ENCODE measurements at regions not wholly inside any gene's neighbourhood (a gene's known extent, or its start where the extent isn't known, plus 50 kb on each side); places are given as distances from the start of the nearest gene placed in this dataset.

GRCh38 chr7:98697485-98698240 lies 80.6 kb downstream of the NPTX2 start:
- WGBS, 2 donors = 82 to 92% methylated on average over 9 of the region's 9 CpGs
- no peak overlapping the region for H3K27ac ChIP-seq
- ATAC-seq (ENCODE audit: low FRiP score in 2 of 2) (no peak), DNase-seq (no peak)
- H3K36me3 ChIP-seq = no peaks in the 10 kb centered on the region
- H3K27me3 ChIP-seq = no peaks in the 10 kb centered on the region
- H3K4me3 ChIP-seq = no peak overlapping the region
- TF ChIP-seq POLR2AphosphoS5 (IDR thresholded peaks at IDR 0.05) (no peak), EP300 (IDR thresholded peaks at IDR 0.05) (no peak), POLR2A (IDR thresholded peaks at IDR 0.05) (no peak), CTCF (IDR thresholded peaks at IDR 0.05) (no peak)
- H3K9me3 ChIP-seq = peaks cover 0 to 21% (median 0%) of the 10 kb centered on the region in 4 donors
- H3K4me1 ChIP-seq = no peaks in the 10 kb centered on the region

DNA sequence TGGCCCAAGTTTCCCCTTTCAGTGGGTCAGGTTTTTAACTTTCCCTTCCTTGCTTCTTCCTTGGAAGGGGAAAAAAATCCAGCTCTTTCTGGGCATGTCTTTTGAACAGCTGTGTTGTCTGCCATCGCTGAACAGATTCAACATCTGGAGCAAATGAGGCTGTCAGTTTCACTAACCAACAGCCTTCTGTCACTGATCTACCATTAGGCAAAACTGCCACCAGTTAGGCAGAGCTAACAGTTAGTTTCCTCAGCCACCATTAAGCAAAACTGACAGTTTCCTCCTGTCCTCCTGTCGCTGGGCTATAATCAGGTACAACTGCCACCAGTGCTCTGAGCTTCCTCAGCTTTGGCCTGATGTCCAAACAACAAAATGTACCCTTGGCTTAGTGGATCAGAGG lies 81.9 kb downstream of the NPTX2 start:
- H3K27me3 ChIP-seq = no peaks in the 10 kb centered on the region
- DNase-seq (no peak), ATAC-seq (ENCODE audit: low FRiP score in 2 of 2) (no peak)
- no peaks in the 10 kb centered on the region for H3K36me3 ChIP-seq
- no peaks in the 10 kb centered on the region for H3K4me1 ChIP-seq
- TF ChIP-seq CTCF (IDR thresholded peaks at IDR 0.05) (no peak), EP300 (IDR thresholded peaks at IDR 0.05) (no peak), POLR2A (IDR thresholded peaks at IDR 0.05) (no peak), POLR2AphosphoS5 (IDR thresholded peaks at IDR 0.05) (no peak)
- H3K27ac ChIP-seq = no peak overlapping the region
- WGBS, 2 donors = 57 to 78% methylated on average over 2 of the region's 2 CpGs
- peaks cover 0 to 10% (median 0%) of the 10 kb centered on the region in 4 donors for H3K9me3 ChIP-seq
- H3K4me3 ChIP-seq = no peak overlapping the region

- 66 to 68% methylated on average over 3 of the region's 3 CpGs for WGBS, 2 donors
- Histone ChIP-seq H3K9me3 (peaks cover 0 to 10% (median 0%) of the 10 kb centered on the region in 4 donors), H3K4me1 (no peaks in the 10 kb centered on the region), H3K4me3 (no peak overlapping the region), H3K27ac (no peak overlapping the region), H3K36me3 (no peaks in the 10 kb centered on the region), H3K27me3 (no peaks in the 10 kb centered on the region)
- no peak for DNase-seq
- no peak for ATAC-seq (ENCODE audit: low FRiP score in 2 of 2)
- TF ChIP-seq POLR2AphosphoS5 (IDR thresholded peaks at IDR 0.05) (no peak), EP300 (IDR thresholded peaks at IDR 0.05) (no peak), POLR2A (IDR thresholded peaks at IDR 0.05) (no peak), CTCF (IDR thresholded peaks at IDR 0.05) (no peak)
Observed at GRCh38 chr7:98700533-98700932, 83.4 kb downstream of the NPTX2 start.

DNA sequence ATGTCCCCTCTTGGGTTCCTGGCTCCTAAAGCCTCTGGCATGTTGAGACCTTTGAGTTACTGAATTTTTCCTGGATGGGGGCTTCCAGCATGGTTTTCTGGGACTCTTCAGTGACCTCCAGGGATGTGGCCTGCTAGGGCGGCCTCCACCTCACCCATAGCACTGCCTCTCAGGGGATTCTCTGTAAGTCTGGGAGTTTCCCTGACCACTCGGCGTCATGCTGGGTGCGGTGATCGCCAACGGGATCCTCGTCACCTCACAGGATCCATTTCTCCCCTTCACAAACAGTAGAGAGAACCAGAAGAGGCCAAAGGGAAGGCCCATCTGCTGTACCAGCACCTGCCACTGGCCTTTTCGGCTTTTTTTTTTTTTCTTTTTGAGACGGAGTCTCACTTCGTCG lies 84.3 kb downstream of the NPTX2 start:
- ATAC-seq (ENCODE audit: low FRiP score in 2 of 2) (no peak), DNase-seq (no peak)
- H3K36me3 ChIP-seq = no peaks in the 10 kb centered on the region
- WGBS, 2 donors = 77 to 86% methylated on average over 11 of the region's 11 CpGs
- peaks cover 0 to 8% (median 0%) of the 10 kb centered on the region in 4 donors for H3K9me3 ChIP-seq
- H3K27ac ChIP-seq = no peak overlapping the region
- TF ChIP-seq EP300 (IDR thresholded peaks at IDR 0.05) (no peak), CTCF (IDR thresholded peaks at IDR 0.05) (no peak), POLR2AphosphoS5 (IDR thresholded peaks at IDR 0.05) (no peak), POLR2A (IDR thresholded peaks at IDR 0.05) (no peak)
- no peak overlapping the region for H3K4me3 ChIP-seq
- H3K4me1 ChIP-seq = no peaks in the 10 kb centered on the region
- no peaks in the 10 kb centered on the region for H3K27me3 ChIP-seq

DNA sequence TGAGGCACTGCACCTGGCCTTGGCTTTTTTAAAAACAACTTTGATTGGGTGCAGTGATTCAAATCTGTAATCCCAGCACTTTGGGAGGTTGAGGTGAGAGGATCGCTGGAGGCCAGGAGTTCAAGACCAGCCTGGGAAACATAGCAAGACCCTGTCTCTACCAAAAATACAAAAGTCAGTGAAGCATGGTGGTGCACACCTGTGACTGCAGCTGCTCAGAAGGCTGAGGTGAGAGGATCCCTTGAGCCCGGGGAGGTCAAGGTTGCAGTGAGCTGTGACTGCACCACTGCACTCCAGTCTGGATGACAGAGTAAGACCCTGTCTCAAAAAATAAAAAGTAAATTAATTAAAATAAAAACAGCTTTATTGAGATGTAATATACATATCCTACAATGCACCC lies 84.9 kb downstream of the NPTX2 start:
- no peaks in the 10 kb centered on the region for H3K27me3 ChIP-seq
- H3K9me3 ChIP-seq = peaks cover 0 to 2% (median 0%) of the 10 kb centered on the region in 4 donors
- 87 to 96% methylated on average over 2 of the region's 2 CpGs for WGBS, 2 donors
- H3K4me1 ChIP-seq = no peaks in the 10 kb centered on the region
- no peak overlapping the region for H3K4me3 ChIP-seq
- H3K27ac ChIP-seq = no peak overlapping the region
- no peaks in the 10 kb centered on the region for H3K36me3 ChIP-seq
- TF ChIP-seq POLR2A (IDR thresholded peaks at IDR 0.05) (no peak), EP300 (IDR thresholded peaks at IDR 0.05) (no peak), CTCF (IDR thresholded peaks at IDR 0.05) (no peak), POLR2AphosphoS5 (IDR thresholded peaks at IDR 0.05) (no peak)
- no peak for ATAC-seq (ENCODE audit: low FRiP score in 2 of 2)
- DNase-seq = no peak
